Fibroblast of lung (primary cell): ENCODE measurements at regions not wholly inside any gene's neighbourhood (a gene's known extent, or its start where the extent isn't known, plus 50 kb on each side); places are given as distances from the start of the nearest gene placed in this dataset.

Source experiments
- DNase-seq, 2 donors: peaks; one replicate each; pipeline versions ENCODE4 v3.0.0 to v3.0.0-alpha.2; 2010; ENCODE audit warnings: low read depth in 2 of 2
- H2AFZ ChIP-seq: 2 replicates; pipeline ENCODE4 v1.5.1; 2012; ENCODE audit warnings: low read length, control low read depth, inconsistent platforms
- H3K27ac ChIP-seq: 2 replicates; pipeline ENCODE4 v1.5.1; 2011; ENCODE audit warnings: low read length, control low read depth; ENCODE audit not compliant: insufficient read depth
- H3K27me3 ChIP-seq: 2 replicates; pipeline ENCODE4 v1.5.1; 2011; ENCODE audit warnings: mild to moderate bottlenecking, low read length; ENCODE audit not compliant: control insufficient read depth, insufficient read depth
- H3K36me3 ChIP-seq: 2 replicates; pipeline ENCODE4 v1.5.1; 2011; ENCODE audit warnings: low read length; ENCODE audit not compliant: control insufficient read depth, insufficient read depth
- H3K4me1 ChIP-seq: 2 replicates; pipeline ENCODE4 v1.5.1; 2011; ENCODE audit warnings: low read length; ENCODE audit not compliant: control insufficient read depth, insufficient read depth; ENCODE audit errors: extremely low read depth
- H3K4me2 ChIP-seq: 2 replicates; pipeline ENCODE4 v1.5.1; 2011; ENCODE audit warnings: low read length, control low read depth; ENCODE audit not compliant: insufficient read depth; ENCODE audit errors: extremely low read depth
- H3K4me3 ChIP-seq, 4 experiments: fragments of 200-600 bp in 1 of 4; sonication (generic) in 1 of 4; replicated peaks in 1 of 4; 2 replicates each; pipeline ENCODE4 v1.5.1; 2011 to 2016; ENCODE audit warnings: low read length in 4 of 4, low read depth in 3 of 4, mild to moderate bottlenecking in 3 of 4, control low read depth in 2 of 4, inconsistent platforms in 1 of 4, mixed read lengths in 1 of 4; ENCODE audit not compliant: insufficient read depth in 1 of 4; ENCODE audit errors: control extremely low read depth in 1 of 4
- H3K79me2 ChIP-seq: 2 replicates; pipeline ENCODE4 v1.5.1; 2012; ENCODE audit warnings: mild to moderate bottlenecking, low read length, inconsistent platforms; ENCODE audit not compliant: control insufficient read depth, insufficient read depth
- H3K9ac ChIP-seq: 2 replicates; pipeline ENCODE4 v1.5.1; 2011; ENCODE audit warnings: mild to moderate bottlenecking, low read length, control low read depth; ENCODE audit not compliant: insufficient read depth
- H3K9me3 ChIP-seq: 2 replicates; pipeline ENCODE4 v1.5.1; 2012; ENCODE audit warnings: low read depth, low read length; ENCODE audit not compliant: control insufficient read depth, insufficient read depth
- H4K20me1 ChIP-seq: 2 replicates; pipeline ENCODE4 v1.5.1; 2011; ENCODE audit warnings: low read length; ENCODE audit not compliant: control insufficient read depth, insufficient read depth; ENCODE audit errors: extremely low read depth
- EZH2 ChIP-seq: IDR thresholded peaks from 2 replicates; pipeline ENCODE4 v1.5.1; 2012; ENCODE audit warnings: low read length, control low read depth, mild to moderate bottlenecking; ENCODE audit errors: missing control alignments
- TF ChIP-seq, protein P1 (sequence below), 2 donors: IDR thresholded peaks in 1 of 2; conservative IDR thresholded peaks in 1 of 2; 1 replicate in 1 of 2; 2 replicates in 1 of 2; pipeline ENCODE4 v1.5.1; 2011 to 2012; ENCODE audit warnings: low read length in 2 of 2, control low read depth in 1 of 2, inconsistent platforms in 1 of 2, low read depth in 1 of 2, mild to moderate bottlenecking in 1 of 2

DNA sequence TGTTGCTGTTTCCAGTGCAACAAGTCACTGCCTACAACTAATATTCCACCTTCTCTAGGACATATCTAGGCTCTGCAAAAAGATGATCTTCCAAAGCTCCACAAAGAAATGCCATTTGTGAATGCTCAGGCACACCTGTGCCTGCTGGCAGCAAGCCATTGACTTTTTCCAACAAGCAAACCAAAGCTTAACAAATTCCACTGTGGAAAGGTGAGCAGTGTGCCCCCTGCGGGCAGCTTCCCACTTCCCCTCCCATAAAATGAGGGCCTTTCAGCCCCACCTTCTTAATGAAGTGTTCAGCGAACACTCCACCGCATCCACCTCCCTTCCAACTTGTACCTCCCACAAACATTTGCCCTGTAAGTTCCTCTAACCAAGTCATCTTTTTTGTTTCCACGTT, 157.5 kb upstream of the SLC24A5 start:
- Histone ChIP-seq H3K4me3 (no peak overlapping the region), H3K4me2 (no peak overlapping the region), H4K20me1 (no peaks in the 10 kb centered on the region), H3K27me3 (no peaks in the 10 kb centered on the region), H3K79me2 (no peaks in the 10 kb centered on the region), H3K4me1 (no peaks in the 10 kb centered on the region), H2AFZ (no peak overlapping the region), H3K36me3 (no peaks in the 10 kb centered on the region), H3K9me3 (no peaks in the 10 kb centered on the region), H3K27ac (no peak overlapping the region), H3K9ac (no peak overlapping the region)
- no peak for DNase-seq
- TF ChIP-seq, protein P1, sequence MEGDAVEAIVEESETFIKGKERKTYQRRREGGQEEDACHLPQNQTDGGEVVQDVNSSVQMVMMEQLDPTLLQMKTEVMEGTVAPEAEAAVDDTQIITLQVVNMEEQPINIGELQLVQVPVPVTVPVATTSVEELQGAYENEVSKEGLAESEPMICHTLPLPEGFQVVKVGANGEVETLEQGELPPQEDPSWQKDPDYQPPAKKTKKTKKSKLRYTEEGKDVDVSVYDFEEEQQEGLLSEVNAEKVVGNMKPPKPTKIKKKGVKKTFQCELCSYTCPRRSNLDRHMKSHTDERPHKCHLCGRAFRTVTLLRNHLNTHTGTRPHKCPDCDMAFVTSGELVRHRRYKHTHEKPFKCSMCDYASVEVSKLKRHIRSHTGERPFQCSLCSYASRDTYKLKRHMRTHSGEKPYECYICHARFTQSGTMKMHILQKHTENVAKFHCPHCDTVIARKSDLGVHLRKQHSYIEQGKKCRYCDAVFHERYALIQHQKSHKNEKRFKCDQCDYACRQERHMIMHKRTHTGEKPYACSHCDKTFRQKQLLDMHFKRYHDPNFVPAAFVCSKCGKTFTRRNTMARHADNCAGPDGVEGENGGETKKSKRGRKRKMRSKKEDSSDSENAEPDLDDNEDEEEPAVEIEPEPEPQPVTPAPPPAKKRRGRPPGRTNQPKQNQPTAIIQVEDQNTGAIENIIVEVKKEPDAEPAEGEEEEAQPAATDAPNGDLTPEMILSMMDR (conservative IDR thresholded peaks at IDR 0.05 in 1 of 2, IDR thresholded peaks at IDR 0.05 in 1 of 2; ENCODE audit: low read depth in 1 of 2, low read length in 2 of 2), result no peak
- no peak for TF ChIP-seq EZH2

- Histone ChIP-seq H3K27me3 (no peaks in the 10 kb centered on the region), H3K4me2 (no peak overlapping the region)
Measured at GRCh38 chr15:47964229-47964628, 156.6 kb upstream of the SLC24A5 start.

GRCh38 chr15:47965297-47965696, 155.5 kb upstream of the SLC24A5 start:
- Histone ChIP-seq H4K20me1 (no peaks in the 10 kb centered on the region), H3K4me3 (no peak overlapping the region), H2AFZ (no peak overlapping the region), H3K36me3 (no peaks in the 10 kb centered on the region), H3K4me1 (no peaks in the 10 kb centered on the region), H3K27ac (no peak overlapping the region), H3K79me2 (no peaks in the 10 kb centered on the region), H3K27me3 (no peaks in the 10 kb centered on the region), H3K9ac (no peak overlapping the region), H3K4me2 (no peak overlapping the region), H3K9me3 (no peaks in the 10 kb centered on the region)
- TF ChIP-seq EZH2, result no peak
- TF ChIP-seq, protein P1 (conservative IDR thresholded peaks at IDR 0.05 in 1 of 2, IDR thresholded peaks at IDR 0.05 in 1 of 2; ENCODE audit: low read depth in 1 of 2, low read length in 2 of 2), result no peak
- no peak for DNase-seq

More at GRCh38 chr15:47964229-47964628, 156.6 kb upstream of the SLC24A5 start:
- DNase-seq, result no peak
- no peaks in the 10 kb centered on the region for H3K4me1 ChIP-seq
- H3K9me3 ChIP-seq, result no peaks in the 10 kb centered on the region
- no peaks in the 10 kb centered on the region for H3K79me2 ChIP-seq
- no peaks in the 10 kb centered on the region for H3K36me3 ChIP-seq
- H2AFZ ChIP-seq, result no peak overlapping the region
- H4K20me1 ChIP-seq, result no peaks in the 10 kb centered on the region
- H3K27ac ChIP-seq, result no peak overlapping the region
- no peak overlapping the region for H3K4me3 ChIP-seq
- TF ChIP-seq, protein P1 (conservative IDR thresholded peaks at IDR 0.05 in 1 of 2, IDR thresholded peaks at IDR 0.05 in 1 of 2; ENCODE audit: low read depth in 1 of 2, low read length in 2 of 2), result no peak
- TF ChIP-seq EZH2, result no peak
- no peak overlapping the region for H3K9ac ChIP-seq
